Stomach (tissue), 8 donors: ENCODE measurements at regions not wholly inside any gene's neighbourhood (a gene's known extent, or its start where the extent isn't known, plus 50 kb on each side); places are given as distances from the start of the nearest gene placed in this dataset.

Experiments
- DNase-seq, 2 donors: peaks; one replicate each; pipeline versions ENCODE4 v3.0.0 to v3.0.0-alpha.2; 2013 to 2019
- H3K27ac ChIP-seq, 5 donors: fragments of 200-600 bp in 4 of 5; sonication (generic) in 4 of 5; one replicate each; pipeline ENCODE4 v1.5.1; 2013 to 2019; ENCODE audit warnings: mild to moderate bottlenecking in 1 of 5, moderate library complexity in 1 of 5
- H3K27me3 ChIP-seq, 3 donors: fragments of 200-600 bp; sonication (generic); one replicate each; pipeline ENCODE4 v1.5.1; 2017 to 2019; ENCODE audit warnings: mixed run types in 1 of 3
- H3K36me3 ChIP-seq, 4 donors: fragments of 200-600 bp; sonication (generic); 1 replicate in 3 of 4; 2 replicates in 1 of 4; pipeline ENCODE4 v1.5.1; 2016 to 2019
- H3K4me1 ChIP-seq, 4 donors: fragments of 200-600 bp; sonication (generic); one replicate each; pipeline ENCODE4 v1.5.1; 2016 to 2019
- H3K4me3 ChIP-seq, 4 donors: fragments of 200-600 bp; sonication (generic) in 3 of 4; one replicate each; pipeline ENCODE4 v1.5.1; 2016 to 2019; ENCODE audit warnings: mild to moderate bottlenecking in 1 of 4
- H3K9me3 ChIP-seq, 4 donors: fragments of 200-600 bp; sonication (generic); one replicate each; pipeline ENCODE4 v1.5.1; 2016 to 2019
- EP300 ChIP-seq: sonication (generic); formaldehyde crosslinking; IDR thresholded peaks from one replicate; pipeline ENCODE4 v1.6.1; 2017; ENCODE audit warnings: antibody characterized with exemption
- POLR2A ChIP-seq, 4 donors: fragments of 450-650 bp; IDR thresholded peaks; one replicate each; pipeline ENCODE4 v1.6.1; 2016; ENCODE audit warnings: antibody characterized with exemption in 4 of 4, control low read depth in 2 of 4, mild to moderate bottlenecking in 1 of 4, moderate library complexity in 1 of 4
- POLR2AphosphoS5 ChIP-seq, 3 donors: sonication (generic); formaldehyde crosslinking; IDR thresholded peaks; one replicate each; pipeline ENCODE4 v1.6.1; 2016; ENCODE audit warnings: antibody characterized with exemption in 3 of 3
- WGBS, 5 donors: extraction: QIAGEN DNeasy Blood & Tissue Kit in 3 of 5; methylation state at CpG; one replicate each; pipeline versions ENCODE4 v1.1.5 to v1.1.7; 2013 to 2018; 5-methylcytosine and 5-hydroxymethylcytosine counted together
- intact Hi-C: fragments of 100-400 bp; cut with DNase I; formaldehyde crosslinking; loops from one replicate; pipeline ENCODE4 v1.15.1; 2023; ENCODE audit warnings: low total_unique reads
- TF ChIP-seq, protein P1 (sequence below), 7 experiments: fragments of 450-650 bp in 4 of 7; fragments of 200-600 bp in 3 of 7; sonication (generic) in 3 of 7; IDR thresholded peaks; one replicate each; pipeline ENCODE4 v1.5.1; 2016 to 2019; ENCODE audit warnings: antibody characterized with exemption in 7 of 7, control low read depth in 2 of 7, mild to moderate bottlenecking in 1 of 7
- donor health status: healthy with polysubstance abuse.
- donor health status: Bipolar disorder and iron deficiency.
- donor health status: healthy.

DNA sequence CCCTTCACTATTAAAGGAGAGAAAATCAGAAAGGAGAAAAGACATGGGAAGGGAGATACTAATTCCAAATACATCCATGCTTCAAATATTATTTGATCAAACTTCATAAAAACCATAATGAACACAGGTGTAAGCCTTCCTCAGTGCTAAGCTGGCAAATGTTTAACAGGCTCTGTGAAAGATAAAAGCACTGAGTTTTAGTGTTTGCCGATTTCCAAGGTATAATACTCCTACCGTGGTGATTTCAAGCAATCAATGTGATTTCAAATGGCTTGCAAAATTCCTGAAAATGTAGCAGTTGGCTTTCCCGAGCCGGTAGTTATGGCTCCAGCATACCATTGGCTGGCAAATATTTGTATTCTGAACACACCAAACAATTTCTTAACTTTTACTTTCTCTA lies 732.3 kb upstream of the GOLIM4 start:
- Histone ChIP-seq H3K4me3 (no peak overlapping the region), H3K27ac (no peak overlapping the region), H3K4me1 (no peaks in the 10 kb centered on the region), H3K9me3 (no peaks in the 10 kb centered on the region), H3K27me3 (no peaks in the 10 kb centered on the region), H3K36me3 (no peaks in the 10 kb centered on the region)
- TF ChIP-seq POLR2A (IDR thresholded peaks at IDR 0.05) (no peak), EP300 (no peak), POLR2AphosphoS5 (IDR thresholded peaks at IDR 0.05) (no peak)
- TF ChIP-seq, protein P1, sequence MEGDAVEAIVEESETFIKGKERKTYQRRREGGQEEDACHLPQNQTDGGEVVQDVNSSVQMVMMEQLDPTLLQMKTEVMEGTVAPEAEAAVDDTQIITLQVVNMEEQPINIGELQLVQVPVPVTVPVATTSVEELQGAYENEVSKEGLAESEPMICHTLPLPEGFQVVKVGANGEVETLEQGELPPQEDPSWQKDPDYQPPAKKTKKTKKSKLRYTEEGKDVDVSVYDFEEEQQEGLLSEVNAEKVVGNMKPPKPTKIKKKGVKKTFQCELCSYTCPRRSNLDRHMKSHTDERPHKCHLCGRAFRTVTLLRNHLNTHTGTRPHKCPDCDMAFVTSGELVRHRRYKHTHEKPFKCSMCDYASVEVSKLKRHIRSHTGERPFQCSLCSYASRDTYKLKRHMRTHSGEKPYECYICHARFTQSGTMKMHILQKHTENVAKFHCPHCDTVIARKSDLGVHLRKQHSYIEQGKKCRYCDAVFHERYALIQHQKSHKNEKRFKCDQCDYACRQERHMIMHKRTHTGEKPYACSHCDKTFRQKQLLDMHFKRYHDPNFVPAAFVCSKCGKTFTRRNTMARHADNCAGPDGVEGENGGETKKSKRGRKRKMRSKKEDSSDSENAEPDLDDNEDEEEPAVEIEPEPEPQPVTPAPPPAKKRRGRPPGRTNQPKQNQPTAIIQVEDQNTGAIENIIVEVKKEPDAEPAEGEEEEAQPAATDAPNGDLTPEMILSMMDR (IDR thresholded peaks at IDR 0.05) = no peak
- no peak for DNase-seq
- WGBS, 5 donors = 29 to 49% (median 43%) methylated on average over 4 of the region's 4 CpGs
- intact Hi-C loops = no loop called here

GRCh38 chr3:168824107-168824506 lies 728.4 kb upstream of the GOLIM4 start:
- Histone ChIP-seq H3K4me3 (no peak overlapping the region), H3K27me3 (no peaks in the 10 kb centered on the region), H3K9me3 (no peaks in the 10 kb centered on the region), H3K4me1 (no peaks in the 10 kb centered on the region), H3K36me3 (no peaks in the 10 kb centered on the region), H3K27ac (no peak overlapping the region)
- intact Hi-C loops = no loop called here
- TF ChIP-seq POLR2AphosphoS5 (IDR thresholded peaks at IDR 0.05) (no peak), EP300 (no peak), POLR2A (IDR thresholded peaks at IDR 0.05) (no peak)
- TF ChIP-seq, protein P1 (IDR thresholded peaks at IDR 0.05) = no peak
- no peak for DNase-seq
- 69 to 81% (median 80%) methylated on average over 2 of the region's 2 CpGs for WGBS, 5 donors

- TF ChIP-seq POLR2A (IDR thresholded peaks at IDR 0.05) = no peak
- TF ChIP-seq EP300 = no peak
- TF ChIP-seq, protein P1 (IDR thresholded peaks at IDR 0.05) = no peak
- no peak for TF ChIP-seq POLR2AphosphoS5 (IDR thresholded peaks at IDR 0.05)
- DNase-seq = no peak
- 82 to 88% (median 87%) methylated on average over 5 of the region's 5 CpGs for WGBS, 5 donors
- Histone ChIP-seq H3K4me3 (no peak overlapping the region), H3K27me3 (no peaks in the 10 kb centered on the region), H3K9me3 (no peaks in the 10 kb centered on the region), H3K27ac (no peak overlapping the region), H3K4me1 (no peaks in the 10 kb centered on the region), H3K36me3 (no peaks in the 10 kb centered on the region)
- intact Hi-C loops = no loop called here
Observed at GRCh38 chr3:168823466-168823865, 727.7 kb upstream of the GOLIM4 start.

- 49 to 64% (median 55%) methylated on average over 8 of the region's 8 CpGs for WGBS, 5 donors
- Histone ChIP-seq H3K27ac (no peak overlapping the region), H3K36me3 (no peaks in the 10 kb centered on the region), H3K27me3 (no peaks in the 10 kb centered on the region), H3K4me1 (no peaks in the 10 kb centered on the region), H3K4me3 (no peak overlapping the region), H3K9me3 (no peaks in the 10 kb centered on the region)
- no peak for TF ChIP-seq POLR2A (IDR thresholded peaks at IDR 0.05)
- no peak for TF ChIP-seq POLR2AphosphoS5 (IDR thresholded peaks at IDR 0.05)
- TF ChIP-seq, protein P1 (IDR thresholded peaks at IDR 0.05) = no peak
- TF ChIP-seq EP300 = no peak
- DNase-seq = no peak
- intact Hi-C loops = no loop called here
Observed at GRCh38 chr3:168820810-168821415, 725.2 kb upstream of the GOLIM4 start.
